GM18502 (cell line): ENCODE measurements at regions not wholly inside any gene's neighbourhood (a gene's known extent, or its start where the extent isn't known, plus 50 kb on each side); places are given as distances from the start of the nearest gene placed in this dataset.
A peak's percentile ranks its signal among the peaks of the same experiment; 100 is the strongest.

Experiments used
- ATAC-seq: cut with Tn5 transposase; IDR thresholded peaks from one replicate; pipeline ENCODE4 v1.9.1; 2021; ENCODE audit warnings: mild to moderate bottlenecking; ENCODE audit not compliant: unreplicated experiment, poor library complexity

- ATAC-seq, result no peak
Observed at GRCh38 chr20:19807946-19808330, 49.9 kb downstream of the RIN2 start.

DNA sequence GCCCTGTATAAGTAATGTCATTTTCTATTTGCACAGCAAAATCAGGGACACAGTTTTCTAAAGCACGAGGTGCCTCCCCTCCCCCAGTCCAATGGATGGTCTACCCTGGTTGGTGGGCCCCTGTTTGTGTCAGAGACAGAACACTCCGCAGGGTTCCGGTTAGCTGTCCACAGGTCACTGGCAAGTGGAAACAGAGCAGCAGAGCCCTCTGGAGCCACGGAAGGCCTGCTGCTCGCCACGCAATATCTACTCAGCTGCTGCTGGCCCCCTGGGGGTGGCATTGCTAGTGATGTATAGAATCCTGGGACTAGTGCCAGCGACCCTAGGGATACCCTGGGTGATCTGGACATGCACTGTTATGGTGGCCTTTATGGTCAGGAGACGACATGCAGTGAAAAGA is 50.4 kb downstream of the RIN2 start:
- ATAC-seq, result no peak

DNA sequence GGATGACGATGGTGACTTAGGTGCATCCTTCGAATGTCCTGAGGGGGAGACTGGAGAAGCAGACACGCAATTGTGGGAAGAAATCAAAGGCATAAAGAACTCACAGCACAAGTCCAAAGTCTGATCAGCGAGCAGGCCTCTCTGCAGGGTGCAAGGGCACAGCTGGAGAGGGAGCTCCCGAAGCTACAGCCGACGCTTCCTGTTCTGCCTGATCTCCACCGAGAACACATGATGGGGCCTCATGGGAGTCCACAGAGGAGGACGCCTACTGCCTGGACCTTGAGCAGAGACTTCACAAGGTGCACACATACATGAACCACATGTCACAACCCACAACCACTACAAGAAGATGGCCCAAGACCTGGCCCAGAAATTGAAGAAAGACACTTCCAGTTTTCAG is 51.4 kb downstream of the RIN2 start:
- no peak for ATAC-seq

DNA sequence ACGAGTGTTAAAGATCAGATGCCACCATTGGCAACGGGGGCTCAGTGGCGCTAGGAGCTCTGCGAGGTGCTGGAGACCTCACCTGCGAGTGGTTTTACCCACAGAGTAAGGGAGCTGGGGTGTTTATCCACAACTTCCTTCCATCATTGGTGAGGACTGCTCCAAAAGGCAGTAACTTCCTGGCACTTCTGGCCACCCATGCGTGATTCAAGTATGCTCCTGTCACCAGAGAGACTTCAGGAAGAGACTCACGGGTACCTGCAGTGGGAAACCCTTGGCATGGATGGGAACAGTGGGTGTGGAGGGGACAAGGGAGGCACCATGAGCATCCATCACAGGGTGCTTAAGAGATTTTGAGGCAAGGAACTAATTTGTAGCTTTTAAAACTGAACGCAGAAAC is 53.2 kb downstream of the RIN2 start:
- no peak for ATAC-seq

- ATAC-seq, result no peak
Observed at GRCh38 chr20:19812056-19812455, 54.0 kb downstream of the RIN2 start.

GRCh38 chr20:19812696-19813095 is 54.6 kb downstream of the RIN2 start:
- no peak for ATAC-seq

DNA sequence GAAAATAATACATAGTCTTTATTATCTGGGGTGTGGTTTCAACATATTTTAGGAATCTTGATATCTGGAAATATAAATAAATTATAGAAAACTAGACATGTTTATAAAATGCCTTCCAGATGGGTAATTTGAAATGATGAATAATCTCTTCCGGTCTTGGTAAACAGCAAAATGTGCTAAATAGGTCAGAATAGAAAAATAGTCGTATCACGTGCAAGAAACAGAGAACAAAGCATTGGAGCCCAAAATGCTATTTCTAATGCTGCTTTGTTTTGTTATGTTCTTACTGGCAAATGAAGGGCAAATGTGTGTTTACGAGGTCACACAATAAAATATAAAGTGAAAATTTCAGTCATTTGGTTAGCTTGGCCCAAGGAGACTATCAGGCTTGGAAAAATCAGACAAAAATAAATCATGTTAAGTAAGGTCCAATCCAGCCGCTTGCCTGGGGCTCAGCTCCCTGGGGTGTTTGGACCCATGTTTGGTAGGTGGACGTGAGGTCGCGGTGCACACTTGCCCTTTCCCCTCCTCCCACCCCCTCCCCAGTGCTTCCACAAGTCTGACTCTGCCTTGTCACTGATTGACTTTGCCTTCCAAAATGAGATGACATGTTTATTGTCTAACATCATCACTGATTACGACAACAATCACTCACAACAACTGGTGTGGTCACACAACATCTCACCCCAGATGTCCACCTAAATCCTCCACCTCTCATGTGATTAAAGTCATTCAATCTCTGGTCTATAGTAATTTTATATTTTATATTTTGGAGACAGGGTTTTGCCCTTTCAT is 56.0 kb downstream of the RIN2 start:
- ATAC-seq, result no peak

GRCh38 chr20:19815553-19815991 is 57.5 kb downstream of the RIN2 start:
- no peak for ATAC-seq

DNA sequence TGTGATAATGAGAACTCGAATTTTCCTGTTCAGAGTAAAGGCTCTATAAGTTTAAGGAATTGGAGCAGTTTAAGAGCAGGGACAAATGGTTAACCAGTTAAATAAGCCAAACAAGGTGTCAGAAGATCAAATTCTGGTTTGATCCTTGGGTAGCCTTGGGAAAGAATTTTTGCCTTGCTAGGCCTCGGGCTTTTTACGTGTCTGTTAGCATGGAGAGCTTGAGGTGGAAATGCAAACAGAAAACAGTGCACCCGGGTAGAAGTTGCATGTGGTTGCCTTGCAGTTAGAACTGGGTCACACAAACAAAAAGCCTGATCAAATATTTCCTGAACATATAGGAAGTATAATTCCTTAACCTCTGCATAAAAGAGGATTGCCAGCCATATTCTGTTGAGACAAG is 58.3 kb downstream of the RIN2 start:
- no peak for ATAC-seq

DNA sequence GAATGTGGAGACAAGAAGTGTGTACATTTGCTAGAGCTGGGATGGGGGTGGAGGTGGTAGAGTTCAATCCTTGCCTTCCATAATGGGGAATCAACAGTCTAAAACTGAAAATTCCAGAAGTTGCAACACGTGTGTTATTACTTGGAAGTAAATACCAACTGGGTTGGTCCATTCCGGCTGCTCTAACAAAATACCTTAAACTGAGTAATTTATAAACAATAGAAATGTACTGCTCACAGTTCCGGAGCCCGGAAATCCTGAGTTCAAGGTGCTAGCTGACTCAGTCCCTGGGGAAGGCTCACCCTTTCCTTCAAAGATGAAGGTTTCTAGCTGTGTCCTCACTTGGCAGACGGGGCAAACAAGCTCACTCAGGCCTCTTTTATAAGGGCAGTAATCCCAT is 59.0 kb downstream of the RIN2 start:
- no peak for ATAC-seq

DNA sequence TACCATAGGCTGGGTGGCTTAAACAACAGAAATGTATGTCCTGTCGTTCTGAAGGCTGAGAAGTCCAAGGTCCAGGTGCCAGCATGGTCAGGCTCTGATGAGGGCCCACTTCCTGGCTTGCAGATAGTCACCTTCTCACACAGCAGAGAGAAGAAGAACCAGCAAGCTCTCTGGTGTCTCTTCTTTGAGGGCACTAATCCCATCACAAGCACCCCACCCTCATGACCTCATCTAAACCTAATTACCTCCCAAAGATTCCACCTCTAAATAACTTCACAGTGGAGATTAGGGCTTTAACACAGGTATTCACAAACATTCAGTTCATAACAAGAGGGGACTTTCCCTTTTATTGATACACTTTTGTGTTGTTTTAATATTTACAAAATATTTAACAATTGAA is 61.1 kb downstream of the RIN2 start:
- ATAC-seq, result no peak

DNA sequence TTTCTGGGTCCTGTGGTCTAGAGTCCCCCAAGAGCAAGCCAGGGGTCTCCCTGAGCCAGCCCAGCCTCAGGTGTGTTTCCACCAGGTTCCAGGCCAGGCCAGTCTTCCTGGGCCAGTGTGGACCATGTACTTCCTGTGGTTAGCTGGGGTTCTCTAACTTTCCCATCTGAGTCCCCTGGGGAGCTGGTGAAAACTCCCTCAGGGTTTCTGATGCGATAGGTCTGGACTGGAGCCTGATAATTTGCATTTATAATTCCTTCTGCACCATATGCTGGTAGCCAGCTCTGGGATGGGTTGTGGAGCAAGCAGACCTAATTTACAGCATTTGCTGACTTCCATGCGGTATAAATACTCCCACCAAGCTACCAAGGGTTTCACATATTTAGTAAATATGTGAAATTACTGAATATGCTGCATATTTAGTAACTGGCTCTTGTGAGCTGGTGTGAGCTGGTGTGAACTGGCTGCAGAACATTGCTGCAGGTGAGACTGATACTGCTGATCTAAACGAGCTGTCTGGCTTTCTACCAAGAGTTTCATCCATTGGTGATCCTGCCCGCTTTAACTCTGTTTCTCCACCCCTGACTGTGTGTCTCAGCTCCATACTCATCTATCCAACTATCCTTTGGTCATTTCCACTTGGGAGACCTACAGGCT is 62.6 kb downstream of the RIN2 start:
- no peak for ATAC-seq

DNA sequence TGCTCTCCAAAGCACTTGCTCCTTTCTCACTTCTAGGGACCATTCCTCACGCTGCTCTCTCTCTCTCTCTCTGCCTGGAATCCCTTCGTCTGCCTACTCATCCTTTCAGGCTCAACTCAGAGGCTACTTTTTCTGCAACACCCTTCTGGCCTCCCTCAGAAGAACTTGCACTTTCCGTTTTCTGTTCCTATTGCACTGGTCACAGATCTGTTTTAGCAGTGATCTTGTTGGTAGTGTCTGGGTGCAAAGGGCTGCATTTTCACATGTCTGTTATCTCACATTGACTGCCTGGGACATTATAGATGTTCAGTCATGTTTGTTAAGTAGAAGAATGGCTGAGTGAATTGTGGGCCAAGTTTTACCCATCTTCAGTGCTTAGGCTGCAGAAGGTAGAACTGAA is 63.5 kb downstream of the RIN2 start:
- no peak for ATAC-seq

GRCh38 chr20:19823216-19823615 is 65.2 kb downstream of the RIN2 start:
- no peak for ATAC-seq

GRCh38 chr20:19823971-19824370 is 65.9 kb downstream of the RIN2 start:
- no peak for ATAC-seq

GRCh38 chr20:19824861-19825260 is 66.8 kb downstream of the RIN2 start:
- no peak for ATAC-seq

DNA sequence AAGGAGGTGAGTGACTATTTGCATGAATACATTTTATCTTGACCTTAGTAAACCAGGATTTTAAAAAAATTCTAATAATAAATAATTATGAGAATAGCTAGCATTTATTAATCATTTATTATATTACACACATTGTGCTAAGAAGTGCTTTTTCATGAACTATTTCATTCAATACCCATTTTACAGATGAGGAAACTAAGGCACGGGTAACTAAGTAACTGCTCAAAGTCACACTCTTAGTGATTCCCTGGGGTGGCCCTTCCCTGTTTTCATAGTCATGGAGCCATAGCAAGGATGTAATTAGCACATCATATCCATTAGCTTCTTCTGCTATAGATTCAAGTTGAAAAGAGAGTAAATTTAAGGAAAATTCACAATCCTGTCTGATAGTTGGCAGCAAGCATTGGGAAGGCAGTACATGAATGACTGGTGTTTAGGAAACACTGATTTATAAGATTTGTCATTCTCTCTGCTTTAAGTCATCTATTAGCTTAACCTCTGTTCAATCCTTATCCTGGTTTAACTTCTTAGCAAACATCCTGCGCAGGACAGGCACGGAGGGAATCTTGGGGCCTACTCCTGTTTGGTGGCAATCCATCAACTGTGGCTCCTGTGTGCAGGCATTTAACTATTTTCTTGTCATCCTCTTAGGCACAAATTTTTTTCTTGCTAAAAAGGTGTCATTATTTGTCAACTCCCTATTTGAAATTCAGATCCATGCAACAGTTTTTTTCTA is 68.3 kb downstream of the RIN2 start:
- ATAC-seq, result no peak

DNA sequence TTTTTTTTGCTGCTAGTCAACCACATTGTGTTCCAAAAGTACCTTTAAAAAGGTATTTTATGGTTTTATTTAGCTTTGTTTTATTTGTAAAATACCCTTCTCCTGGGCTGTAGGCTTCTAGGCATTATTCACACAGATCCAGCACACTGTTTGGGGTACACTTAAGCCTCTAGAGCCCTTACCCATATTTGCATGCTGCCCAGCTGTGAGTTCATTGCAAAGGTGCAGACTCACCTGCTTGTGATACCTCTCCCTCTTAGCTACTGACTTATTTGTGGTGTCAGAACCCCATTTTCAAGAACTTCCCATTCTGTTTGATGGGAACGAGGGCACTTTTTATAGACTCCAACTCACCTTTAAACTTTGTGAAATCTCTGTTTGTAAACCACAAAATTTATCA is 69.8 kb downstream of the RIN2 start:
- ATAC-seq, result peak; percentile 39

- peak; percentile 96 for ATAC-seq
Observed at GRCh38 chr20:19828232-19828631, 70.2 kb downstream of the RIN2 start.

- no peak for ATAC-seq
Observed at GRCh38 chr20:19830211-19830785, 72.2 kb downstream of the RIN2 start.

DNA sequence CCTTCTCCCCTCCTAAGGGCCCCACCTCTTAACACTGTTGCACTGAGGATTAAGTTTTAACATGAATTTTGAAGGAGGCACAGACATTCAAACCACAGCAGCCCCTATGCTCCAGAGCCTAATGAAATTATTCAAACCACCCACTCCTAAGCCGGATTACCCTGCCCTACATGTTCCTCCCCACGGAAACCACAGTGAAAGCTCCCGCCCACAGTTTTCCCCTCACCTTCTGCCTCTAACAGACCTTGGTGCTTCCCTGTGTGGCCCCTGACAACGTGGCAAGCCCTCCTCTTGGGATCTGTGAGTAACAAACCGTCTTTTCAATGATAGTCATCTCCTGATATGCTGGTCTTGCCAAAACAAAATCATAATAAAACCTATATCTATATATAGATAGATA is 74.8 kb downstream of the RIN2 start:
- ATAC-seq, result no peak
